Uterus (tissue), 2 donors: ENCODE measurements at regions not wholly inside any gene's neighbourhood (a gene's known extent, or its start where the extent isn't known, plus 50 kb on each side); places are given as distances from the start of the nearest gene placed in this dataset.

Source experiments
- CTCF ChIP-seq, 4 experiments: fragments of 200-600 bp in 2 of 4; fragments of 450-650 bp in 2 of 4; sonication (generic) in 2 of 4; IDR thresholded peaks; one replicate each; pipeline ENCODE4 v1.5.1; 2016 to 2019; ENCODE audit warnings: antibody characterized with exemption in 4 of 4, mild to moderate bottlenecking in 2 of 4, moderate library complexity in 1 of 4
- POLR2A ChIP-seq, 2 donors: fragments of 450-650 bp; IDR thresholded peaks; one replicate each; pipeline ENCODE4 v1.6.1; 2016; ENCODE audit warnings: antibody characterized with exemption in 2 of 2, mild to moderate bottlenecking in 1 of 2, moderate library complexity in 1 of 2

DNA sequence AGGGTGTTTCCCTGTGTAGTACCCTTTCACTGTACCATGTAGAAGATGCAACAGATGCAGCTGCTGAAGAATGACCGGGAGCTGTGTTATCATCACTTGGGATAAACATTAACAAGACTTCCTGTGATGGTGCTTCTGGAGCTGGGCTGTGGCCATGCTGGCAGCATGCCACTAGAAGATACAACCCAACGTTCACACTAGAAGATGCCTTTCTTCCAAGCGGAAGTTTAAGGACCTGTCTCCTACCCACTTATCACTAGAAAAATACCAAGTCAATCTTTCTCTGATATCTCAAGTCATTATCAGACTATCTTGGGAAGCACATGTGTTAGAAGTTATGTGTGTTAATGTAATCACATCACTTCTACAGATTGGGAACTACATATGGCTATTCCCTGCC is 953.5 kb downstream of the CNTNAP5 start:
- TF ChIP-seq POLR2A (IDR thresholded peaks at IDR 0.05) = no peak
- TF ChIP-seq CTCF (IDR thresholded peaks at IDR 0.05) = no peak
